HepG2 (cell line): ENCODE measurements at regions not wholly inside any gene's neighbourhood (a gene's known extent, or its start where the extent isn't known, plus 50 kb on each side); places are given as distances from the start of the nearest gene placed in this dataset.

ENCODE experiments used
- ATAC-seq: fragments of 200-7000 bp; cut with Tn5 transposase; 3 replicates; pipeline ENCODE4 v1.9.1; 2020; ENCODE audit warnings: mild to moderate bottlenecking, moderate library complexity
- BruUV-seq: library from RNA; stranded (reverse); fragments of 400-500 nt; replicated peaks from 2 replicates; lab custom pipeline; 2021; lab: Mats Ljungman, UMichigan
- CTCF ChIA-PET: fragments of 300-600 bp; formaldehyde crosslinking; extraction: SDS; loops from one replicate; lab custom pipeline; 2021; ENCODE audit warnings: low total read pairs, inconsistent platforms, low intra/inter-chr PET ratio; lab: Yijun Ruan, JAX
- POLR2A ChIA-PET: fragments of 350-600 bp; sonication (Branson Sonifier 250); formaldehyde crosslinking; loops from one replicate; lab custom pipeline; 2020; ENCODE audit warnings: antibody characterized with exemption, inconsistent platforms; lab: Yijun Ruan, JAX
- DNase-seq: peaks from one replicate; pipeline ENCODE4 v3.0.0-alpha.2; 2015; ENCODE audit warnings: low spot score
- FAIRE-seq: peaks from 3 replicates; lab custom pipeline; 2011; peaks lifted over from hg19 to GRCh38; lab: Jason Lieb, UNC
- H2AFZ ChIP-seq: one replicate; pipeline ENCODE4 v1.6.1; 2011; ENCODE audit warnings: low read length, inconsistent platforms
- H3K27ac ChIP-seq: fragments of 300-600 bp; 3 replicates; pipeline ENCODE4 v1.8.0; 2011; ENCODE audit warnings: mixed run types, mild to moderate bottlenecking, mixed read lengths, low read length, inconsistent platforms; ENCODE audit not compliant: insufficient read depth; ENCODE audit errors: extremely low read length
- H3K27me3 ChIP-seq, 2 experiments: fragments of 200-600 bp in 1 of 2; 2 replicates in 1 of 2; 3 replicates in 1 of 2; pipeline versions ENCODE4 v1.6.0 to v1.8.0; 2011; ENCODE audit warnings: low read length in 2 of 2, mild to moderate bottlenecking in 2 of 2, moderate library complexity in 2 of 2, inconsistent platforms in 1 of 2; ENCODE audit not compliant: insufficient read depth in 2 of 2, control insufficient read depth in 1 of 2
- H3K36me3 ChIP-seq, 2 experiments: fragments of 200-600 bp in 1 of 2; replicated peaks in 1 of 2; 2 replicates in 1 of 2; 3 replicates in 1 of 2; pipeline versions ENCODE4 v1.5.1 to v1.8.0; 2011; ENCODE audit warnings: low read length in 2 of 2, inconsistent platforms in 1 of 2; ENCODE audit not compliant: insufficient read depth in 2 of 2, control insufficient read depth in 1 of 2
- H3K4me1 ChIP-seq: 2 replicates; pipeline ENCODE4 v1.5.1; 2012; ENCODE audit warnings: low read length, inconsistent platforms; ENCODE audit not compliant: insufficient read depth
- H3K4me2 ChIP-seq: 2 replicates; pipeline ENCODE4 v1.6.0; 2011; ENCODE audit warnings: low read depth, low read length, inconsistent platforms
- H3K4me3 ChIP-seq, 3 experiments: fragments of 200-600 bp in 1 of 3; sonication (generic), shearing (Covaris generic) in 1 of 3; replicated peaks in 1 of 3; 2 replicates each; pipeline ENCODE4 v1.5.1; 2011 to 2016; ENCODE audit warnings: low read length in 3 of 3, inconsistent platforms in 2 of 3, low read depth in 2 of 3, mild to moderate bottlenecking in 2 of 3, control low read depth in 1 of 3, mixed read lengths in 1 of 3; ENCODE audit not compliant: insufficient read depth in 1 of 3
- H3K79me2 ChIP-seq: one replicate; pipeline ENCODE4 v1.6.1; 2011; ENCODE audit warnings: low read length, inconsistent platforms; ENCODE audit not compliant: insufficient read depth
- H3K9ac ChIP-seq: 2 replicates; pipeline ENCODE4 v1.6.0; 2011; ENCODE audit warnings: mild to moderate bottlenecking, low read depth, low read length, inconsistent platforms; ENCODE audit not compliant: insufficient read depth
- H3K9me3 ChIP-seq: 2 replicates; pipeline ENCODE4 v1.5.1; 2012; ENCODE audit warnings: mild to moderate bottlenecking, low read length
- H4K20me1 ChIP-seq: 2 replicates; pipeline ENCODE4 v1.6.0; 2011; ENCODE audit warnings: inconsistent platforms, mild to moderate bottlenecking, low read length, moderate library complexity; ENCODE audit not compliant: insufficient read depth
- GTF3A ChIP-seq: sonication (generic); formaldehyde crosslinking; conservative IDR thresholded peaks from 2 replicates; pipeline ENCODE4 v1.4.0; 2020; ENCODE audit warnings: mild to moderate bottlenecking, missing genetic modification reagents
- KDM5B ChIP-seq: sonication (generic); formaldehyde crosslinking; IDR thresholded peaks from 2 replicates; pipeline ENCODE4 v1.4.0; 2020; ENCODE audit warnings: missing genetic modification reagents, mild to moderate bottlenecking, borderline replicate concordance
- MAFF ChIP-seq: IDR thresholded peaks from 2 replicates; pipeline ENCODE4 v1.6.1; 2011; ENCODE audit warnings: low read depth, low read length, improper control_type of control experiment
- MAFK ChIP-seq, 2 experiments: IDR thresholded peaks in 1 of 2; conservative IDR thresholded peaks in 1 of 2; 2 replicates each; pipeline ENCODE4 v1.6.1; 2011; ENCODE audit warnings: improper control_type of control experiment in 2 of 2, low read length in 2 of 2
- MXD4 ChIP-seq: IDR thresholded peaks from 2 replicates; pipeline ENCODE4 v1.6.1; 2016; ENCODE audit warnings: mild to moderate bottlenecking, missing biosample characterization, missing genetic modification reagents
- NFIB ChIP-seq: sonication (generic); formaldehyde crosslinking; IDR thresholded peaks from 2 replicates; pipeline ENCODE4 v1.9.0; 2021; ENCODE audit warnings: missing genetic modification reagents, mild to moderate bottlenecking, borderline replicate concordance
- RBFOX2 ChIP-seq: fragments of 200-400 bp; formaldehyde crosslinking; IDR thresholded peaks from 2 replicates; pipeline ENCODE4 v1.6.1; 2017; ENCODE audit warnings: low read depth, mild to moderate bottlenecking, low read length
- TFE3 ChIP-seq: IDR thresholded peaks from 2 replicates; pipeline ENCODE4 v1.6.1; 2016
- WIZ ChIP-seq: sonication (generic); formaldehyde crosslinking; IDR thresholded peaks from 2 replicates; pipeline ENCODE4 v1.5.1; 2020; ENCODE audit warnings: mild to moderate bottlenecking, missing genetic modification reagents
- ZNF205 ChIP-seq: IDR thresholded peaks from 2 replicates; pipeline ENCODE4 v1.6.1; 2018; ENCODE audit warnings: missing biosample characterization, missing genetic modification reagents
- ZNF678 ChIP-seq: sonication (generic); formaldehyde crosslinking; IDR thresholded peaks from 2 replicates; pipeline ENCODE4 v1.4.0; 2020; ENCODE audit warnings: mild to moderate bottlenecking, missing genetic modification reagents
- ZSCAN22 ChIP-seq: sonication (generic); formaldehyde crosslinking; IDR thresholded peaks from 2 replicates; pipeline ENCODE4 v1.4.0; 2020; ENCODE audit warnings: mild to moderate bottlenecking, missing genetic modification reagents
- WGBS: methylation state at CpG from one replicate; pipeline ENCODE4 v1.1.6; 2017; ENCODE audit warnings: low lambda C conversion rate; 5-methylcytosine and 5-hydroxymethylcytosine counted together
- in situ Hi-C: cut with HindIII; loops from 2 replicates; pipeline ENCODE4 v1.10.0; 2017; ENCODE audit warnings: low pct_unique_long_range_greater_than_20kb; ENCODE audit not compliant: extremely low pct_ligation_motif_present
- intact Hi-C: fragments of 100-400 bp; cut with micrococcal nuclease; formaldehyde crosslinking; loops from one replicate; pipeline ENCODE4 v1.10.0; 2022; ENCODE audit not compliant: unreplicated experiment

DNA sequence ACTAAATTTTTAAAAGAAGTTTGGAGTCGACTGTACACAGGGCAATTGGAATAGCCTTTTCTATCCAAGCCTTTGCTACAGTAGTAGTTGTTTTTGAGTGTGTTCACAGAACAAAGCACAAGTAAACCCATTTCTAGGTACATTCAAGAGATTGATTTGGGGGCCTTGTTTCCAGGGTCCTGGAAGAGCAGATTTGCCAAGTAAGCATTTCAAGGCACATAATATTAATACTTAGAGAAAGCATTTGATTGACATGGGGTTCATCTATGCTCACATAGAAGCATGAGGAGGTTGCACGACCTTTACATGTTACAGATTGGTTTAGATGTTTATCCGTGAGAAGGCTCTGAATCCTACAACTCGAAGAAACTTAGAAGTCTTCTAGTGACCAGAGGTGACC lies 324.1 kb downstream of the MYCN start:
- H3K9ac ChIP-seq: no peak overlapping the region
- no peak overlapping the region for H3K4me3 ChIP-seq
- no peaks in the 10 kb centered on the region for H3K36me3 ChIP-seq
- H2AFZ ChIP-seq: no peak overlapping the region
- H3K4me1 ChIP-seq: no peaks in the 10 kb centered on the region
- no peaks in the 10 kb centered on the region for H3K79me2 ChIP-seq
- no peaks in the 10 kb centered on the region for H3K9me3 ChIP-seq
- intact Hi-C loops: no loop called here
- TF ChIP-seq MAFK (conservative IDR thresholded peaks at IDR 0.05 in 1 of 2, IDR thresholded peaks at IDR 0.05 in 1 of 2; ENCODE audit: low read length in 2 of 2) (peak; percentile 76 to 86), MAFF (peak; percentile 75), TFE3 (CRISPR knock-in tag) (no peak)
- H3K27ac ChIP-seq: no peak overlapping the region
- ATAC-seq (no peak), FAIRE-seq (no peak), DNase-seq (no peak)
- BruUV-seq: no TSS peak
- H3K4me2 ChIP-seq: no peak overlapping the region
- POLR2A ChIA-PET: no interaction called here
- WGBS: 22% methylated on average over 4 of the region's 4 CpGs
- no peaks in the 10 kb centered on the region for H4K20me1 ChIP-seq
- CTCF ChIA-PET: no interaction called here
- in situ Hi-C loops: no loop called here
- H3K27me3 ChIP-seq: no peaks in the 10 kb centered on the region

DNA sequence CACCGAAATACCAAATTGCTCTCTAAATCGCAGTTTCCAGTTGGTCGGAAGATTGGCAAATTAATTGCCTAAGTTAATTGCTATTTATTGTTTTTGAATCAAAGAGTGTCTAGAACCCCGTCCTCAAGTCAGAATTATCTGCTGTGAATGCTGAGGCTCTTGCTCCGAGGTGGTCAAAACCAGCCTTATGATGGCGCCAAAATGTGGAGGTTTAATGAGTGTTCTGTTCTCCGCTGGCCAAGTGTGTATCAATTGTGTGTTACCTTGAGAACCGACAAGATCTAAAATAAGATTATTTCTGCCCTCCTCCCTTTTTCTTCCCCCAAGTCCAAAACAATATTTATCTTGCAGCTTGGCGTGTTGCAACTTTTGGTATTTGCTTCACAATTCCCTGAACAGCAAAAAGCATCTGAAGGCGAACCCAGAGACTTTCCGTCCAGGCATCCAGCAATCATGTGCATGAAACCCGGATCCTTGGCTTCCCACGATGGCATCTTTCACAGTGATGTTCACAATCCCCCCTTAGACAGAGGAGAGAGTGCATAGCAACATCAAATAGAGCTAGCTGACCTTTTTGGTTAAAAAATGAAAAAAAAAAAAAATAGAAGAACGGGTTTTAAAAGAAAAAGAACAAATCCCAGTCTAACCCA lies 323.0 kb downstream of the MYCN start:
- no peak overlapping the region for H2AFZ ChIP-seq

More for the DNA sequence above, 323.0 kb downstream of the MYCN start:
- Histone ChIP-seq H3K9ac (no peak overlapping the region), H3K4me2 (no peak overlapping the region), H3K79me2 (no peaks in the 10 kb centered on the region), H4K20me1 (no peaks in the 10 kb centered on the region), H3K27me3 (no peaks in the 10 kb centered on the region), H3K4me3 (no peak overlapping the region), H3K27ac (no peak overlapping the region), H3K9me3 (no peaks in the 10 kb centered on the region), H3K4me1 (no peaks in the 10 kb centered on the region), H3K36me3 (no peaks in the 10 kb centered on the region)
- TF ChIP-seq WIZ (CRISPR knock-in tag): no peak
- TF ChIP-seq GTF3A: no peak
- no peak for TF ChIP-seq MXD4 (CRISPR knock-in tag)
- TF ChIP-seq KDM5B (CRISPR knock-in tag): no peak
- no peak for TF ChIP-seq ZNF678 (CRISPR knock-in tag)
- no peak for TF ChIP-seq ZSCAN22
- no peak for TF ChIP-seq NFIB (CRISPR knock-in tag)
- TF ChIP-seq ZNF205 (CRISPR knock-in tag): no peak
- no peak for TF ChIP-seq RBFOX2
- FAIRE-seq (no peak), DNase-seq (no peak), ATAC-seq (no peak)
- in situ Hi-C loops (no loop called here), intact Hi-C loops (no loop called here)
- ChIA-PET CTCF (no interaction called here), POLR2A (no interaction called here)
- BruUV-seq: no TSS peak
- 61% methylated on average over 14 of the region's 14 CpGs for WGBS
